ENCODE measurements at regions not wholly inside any gene's neighbourhood (a gene's known extent, or its start where the extent isn't known, plus 50 kb on each side); places are given as distances from the start of the nearest gene placed in this dataset.
"Not testable (repeated sequence)": the region's sequence is repeated elsewhere in the genome, so short reads cannot be mapped to it uniquely, and the experiment has no call there.

GRCh38 chr5:91296102-91296501 lies 87.0 kb downstream of the ARRDC3 start:
- TF ChIP-seq POLR2AphosphoS5 (IDR thresholded peaks at IDR 0.05; ENCODE audit: low read depth, low read length); POLR2A (IDR thresholded peaks at IDR 0.05; ENCODE audit: low read depth, low read length); TAF1 (IDR thresholded peaks at IDR 0.05; ENCODE audit: borderline replicate concordance, low read depth, low read length): not testable (repeated sequence)
